ELF-1 (cell line): ENCODE measurements at regions not wholly inside any gene's neighbourhood (a gene's known extent, or its start where the extent isn't known, plus 50 kb on each side); places are given as distances from the start of the nearest gene placed in this dataset.
A peak's percentile ranks its signal among the peaks of the same experiment; 100 is the strongest.

Experiments used
- DNase-seq: peaks from one replicate; pipeline ENCODE4 v3.0.0-alpha.2; 2016; ENCODE audit warnings: low read depth, low spot score

GRCh38 chr4:35506161-35506560 lies 738.2 kb downstream of the ARAP2 start:
- no peak for DNase-seq

- DNase-seq = no peak
Observed at GRCh38 chr4:35511851-35512250, 732.5 kb downstream of the ARAP2 start.

- no peak for DNase-seq
Observed at GRCh38 chr4:35516102-35516501, 728.2 kb downstream of the ARAP2 start.

GRCh38 chr4:35520059-35520458 lies 724.3 kb downstream of the ARAP2 start:
- no peak for DNase-seq

GRCh38 chr4:35521682-35522081 lies 722.6 kb downstream of the ARAP2 start:
- DNase-seq = no peak

GRCh38 chr4:35525192-35525978 lies 718.9 kb downstream of the ARAP2 start:
- DNase-seq = peak; percentile 1

GRCh38 chr4:35526456-35526855 lies 717.9 kb downstream of the ARAP2 start:
- DNase-seq = no peak

- no peak for DNase-seq
Observed at GRCh38 chr4:35534962-35535361, 709.4 kb downstream of the ARAP2 start.

- no peak for DNase-seq
Observed at GRCh38 chr4:35538807-35539206, 705.5 kb downstream of the ARAP2 start.

GRCh38 chr4:35539404-35540055 lies 704.8 kb downstream of the ARAP2 start:
- no peak for DNase-seq

GRCh38 chr4:35541146-35541887 lies 703.0 kb downstream of the ARAP2 start:
- DNase-seq = no peak

- DNase-seq = no peak
Observed at GRCh38 chr4:35541888-35542213, 702.5 kb downstream of the ARAP2 start.

GRCh38 chr4:35548921-35549320 lies 695.4 kb downstream of the ARAP2 start:
- no peak for DNase-seq

- no peak for DNase-seq
Observed at GRCh38 chr4:35556387-35556786, 687.9 kb downstream of the ARAP2 start.

GRCh38 chr4:35559559-35560365 lies 684.6 kb downstream of the ARAP2 start:
- DNase-seq = no peak

GRCh38 chr4:35562861-35563260 lies 681.5 kb downstream of the ARAP2 start:
- no peak for DNase-seq

GRCh38 chr4:35565640-35566039 lies 678.7 kb downstream of the ARAP2 start:
- no peak for DNase-seq

- DNase-seq = no peak
Observed at GRCh38 chr4:35591035-35591434, 653.3 kb downstream of the ARAP2 start.

- no peak for DNase-seq
Observed at GRCh38 chr4:35604252-35604651, 640.1 kb downstream of the ARAP2 start.

- DNase-seq = no peak
Observed at GRCh38 chr4:35604724-35605123, 639.6 kb downstream of the ARAP2 start.

GRCh38 chr4:35608205-35608604 lies 636.1 kb downstream of the ARAP2 start:
- DNase-seq = no peak

GRCh38 chr4:35614120-35614519 lies 630.2 kb downstream of the ARAP2 start:
- DNase-seq = no peak
